HG03175 (cell line): ENCODE measurements at regions not wholly inside any gene's neighbourhood (a gene's known extent, or its start where the extent isn't known, plus 50 kb on each side); places are given as distances from the start of the nearest gene placed in this dataset.

ENCODE experiments used
- ATAC-seq: cut with Tn5 transposase; IDR thresholded peaks from one replicate; pipeline ENCODE4 v1.9.1; 2021; ENCODE audit warnings: mild to moderate bottlenecking, moderate library complexity; ENCODE audit not compliant: unreplicated experiment

DNA sequence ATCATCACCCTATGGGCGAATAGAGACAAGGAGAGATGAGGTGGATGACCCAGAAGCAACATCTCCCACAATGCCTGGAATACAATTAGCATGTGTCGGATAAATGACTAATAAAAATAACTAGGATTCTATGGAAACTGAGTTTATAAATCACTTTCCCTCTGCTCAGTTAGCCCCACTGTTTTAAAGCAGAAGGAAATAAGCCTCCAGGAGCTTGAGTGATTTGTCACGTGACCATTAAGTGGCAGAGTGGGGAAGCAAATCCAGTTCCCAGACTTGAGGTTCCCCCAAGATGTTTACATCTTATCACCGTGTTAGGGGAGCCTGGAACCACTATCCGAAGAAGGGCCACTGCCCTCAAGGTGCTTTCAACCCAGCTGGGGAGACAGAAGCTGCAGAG, 136.5 kb upstream of the CCND2 start:
- no peak for ATAC-seq

- ATAC-seq: peak; percentile 77
Measured at GRCh38 chr12:4135919-4136605, 137.5 kb upstream of the CCND2 start.

DNA sequence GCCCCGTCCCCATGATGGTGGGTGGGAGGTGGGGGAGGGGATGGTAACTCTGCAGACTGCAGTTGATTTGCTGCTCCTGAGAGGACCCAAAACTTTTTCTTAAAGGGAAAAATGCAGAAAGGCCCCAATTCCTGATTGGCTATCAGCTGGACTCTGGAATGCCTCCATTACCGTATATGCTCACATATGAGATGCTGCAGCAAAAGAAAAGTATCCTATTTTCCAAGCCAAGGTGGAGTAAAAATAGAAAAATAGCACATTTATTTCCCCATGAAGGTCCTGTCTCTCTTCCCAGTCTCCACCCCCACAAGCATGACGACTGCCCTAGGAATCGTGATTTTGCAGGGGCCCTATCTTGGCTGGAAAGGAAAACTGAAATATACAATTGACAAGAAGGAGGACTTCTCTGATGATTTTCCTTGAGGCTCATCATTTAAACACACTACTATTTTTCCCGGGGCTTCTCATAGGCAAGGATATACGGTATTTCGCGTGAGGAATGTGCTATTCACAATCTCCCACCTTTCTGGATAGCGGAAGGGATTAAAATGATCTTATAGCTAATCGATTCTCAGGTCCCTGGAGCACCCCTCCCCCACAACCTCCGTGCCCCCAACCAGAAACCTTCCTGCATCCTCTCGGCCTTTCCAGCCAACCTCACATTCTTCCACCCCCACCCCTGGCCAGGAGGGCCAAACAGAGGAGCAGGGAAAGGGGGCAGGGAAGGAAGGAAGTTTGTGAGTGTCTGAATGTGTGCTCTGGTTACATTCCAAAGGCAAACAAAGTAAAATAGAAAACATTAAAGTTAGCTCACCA, 138.9 kb upstream of the CCND2 start:
- ATAC-seq: no peak

DNA sequence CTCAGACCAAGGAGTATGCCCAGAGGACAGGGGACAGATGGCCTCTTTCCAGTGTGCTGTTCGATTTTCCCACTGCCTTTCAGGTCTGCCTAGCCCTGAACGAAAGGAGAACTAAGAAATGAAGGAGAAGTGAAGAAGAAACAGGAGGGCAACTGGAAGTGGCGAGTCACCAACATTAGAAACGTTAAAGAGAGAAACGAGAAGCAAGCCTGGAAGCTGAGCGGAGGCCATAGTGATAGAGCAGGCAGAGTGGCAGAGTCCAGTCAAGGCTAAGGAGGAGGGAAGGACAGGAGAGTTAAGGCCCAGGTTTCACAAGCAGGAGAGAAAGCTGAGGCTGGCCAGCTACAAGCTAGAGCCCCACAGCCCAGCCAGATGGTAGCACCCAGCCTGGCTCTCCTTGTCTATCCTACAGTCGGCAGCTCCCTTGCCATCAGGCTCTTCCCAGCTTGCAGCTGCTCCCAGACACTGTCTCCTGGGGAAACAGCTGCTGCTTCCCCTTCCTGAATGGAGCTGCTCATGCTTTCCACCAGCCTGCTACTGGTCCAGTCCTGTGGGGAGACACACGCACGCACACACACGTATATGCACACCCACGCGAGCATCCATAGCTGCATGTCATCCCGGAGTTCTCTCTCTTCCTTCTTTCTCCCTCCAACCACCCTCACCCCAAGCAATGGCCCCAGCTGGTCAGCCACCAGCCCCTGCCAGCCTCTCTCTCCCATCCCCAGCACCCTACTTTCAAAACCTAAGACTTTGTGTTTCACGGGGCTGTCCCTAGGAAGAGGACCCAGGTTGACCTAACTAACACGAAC, 139.7 kb upstream of the CCND2 start:
- no peak for ATAC-seq

DNA sequence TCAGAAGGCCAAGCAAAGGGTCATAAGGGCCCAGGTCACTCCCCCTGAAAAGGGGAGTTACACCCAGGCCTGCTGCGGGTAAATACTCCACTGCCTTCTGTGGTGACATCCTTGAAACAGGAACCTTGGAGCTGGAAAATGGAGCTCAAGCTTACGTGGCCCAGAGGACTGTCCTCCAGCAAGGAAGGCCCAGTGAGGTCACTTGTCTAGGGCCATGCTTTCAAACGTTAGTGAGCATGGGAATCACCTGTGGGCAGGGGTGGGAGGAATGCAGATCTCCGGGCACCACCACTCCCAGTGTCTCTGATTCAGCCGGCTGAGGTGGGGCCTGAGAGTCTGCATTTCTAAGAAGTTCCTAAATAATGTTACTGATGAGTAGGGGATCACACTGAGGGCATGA, 140.5 kb upstream of the CCND2 start:
- ATAC-seq: no peak

- ATAC-seq: no peak
Measured at GRCh38 chr12:4121506-4122020, 152.0 kb upstream of the CCND2 start.

GRCh38 chr12:4120316-4120917, 153.1 kb upstream of the CCND2 start:
- no peak for ATAC-seq

DNA sequence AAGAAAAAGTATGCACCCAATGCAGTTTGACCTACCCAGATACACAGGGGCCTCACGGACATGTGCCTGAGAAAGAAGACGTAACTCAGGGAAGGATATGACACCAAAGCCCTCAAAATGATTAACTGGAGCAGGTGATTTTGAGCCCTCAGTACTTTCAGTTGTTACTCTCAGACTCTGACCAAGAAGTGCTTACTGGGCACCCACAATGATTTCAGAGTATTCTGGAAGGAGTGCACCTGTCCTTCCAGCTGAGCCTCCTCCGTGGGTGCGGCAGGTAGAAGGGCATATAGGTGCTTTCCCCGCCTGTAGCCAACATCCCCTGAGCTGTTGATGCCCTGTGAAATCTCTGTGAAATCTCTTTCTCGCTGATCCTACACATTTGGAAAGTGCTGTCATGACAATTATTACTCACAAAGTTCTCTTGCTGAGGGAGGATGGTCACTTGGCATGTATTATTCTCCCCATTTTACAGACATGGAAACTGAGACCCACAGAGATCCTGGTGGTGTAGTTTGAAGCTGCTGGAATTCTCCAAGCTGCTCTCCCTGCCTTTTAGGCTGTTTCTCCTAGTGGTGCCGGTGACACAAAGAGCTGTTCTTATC, 154.3 kb upstream of the CCND2 start:
- peak; percentile 83 for ATAC-seq

GRCh38 chr12:4118601-4119156, 154.9 kb upstream of the CCND2 start:
- peak; percentile 10 for ATAC-seq

DNA sequence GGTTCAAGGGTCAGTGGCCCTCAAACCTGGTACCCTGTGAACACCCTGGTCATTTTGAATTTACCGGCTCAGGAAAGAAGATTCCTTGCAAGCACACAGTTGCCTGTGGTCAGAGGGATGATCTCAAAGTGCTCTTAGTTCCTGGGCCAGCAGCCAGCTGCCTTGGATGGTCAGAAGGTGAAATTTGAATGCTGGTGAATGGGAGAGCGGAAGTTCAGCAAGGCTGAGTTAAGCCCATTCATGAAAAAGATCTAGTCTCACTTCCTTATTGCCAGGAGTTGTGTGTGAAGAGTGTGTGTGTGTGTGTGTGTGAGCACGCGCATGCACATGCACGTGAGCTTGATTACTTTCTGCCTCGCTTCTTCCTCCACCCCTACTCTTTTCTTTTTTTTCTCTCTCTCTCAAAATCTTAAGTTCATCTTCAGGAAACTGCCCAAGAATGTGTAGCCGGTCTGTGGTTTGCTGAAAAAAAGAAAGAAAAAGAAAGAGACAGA, 155.5 kb upstream of the CCND2 start:
- peak; percentile 48 for ATAC-seq

DNA sequence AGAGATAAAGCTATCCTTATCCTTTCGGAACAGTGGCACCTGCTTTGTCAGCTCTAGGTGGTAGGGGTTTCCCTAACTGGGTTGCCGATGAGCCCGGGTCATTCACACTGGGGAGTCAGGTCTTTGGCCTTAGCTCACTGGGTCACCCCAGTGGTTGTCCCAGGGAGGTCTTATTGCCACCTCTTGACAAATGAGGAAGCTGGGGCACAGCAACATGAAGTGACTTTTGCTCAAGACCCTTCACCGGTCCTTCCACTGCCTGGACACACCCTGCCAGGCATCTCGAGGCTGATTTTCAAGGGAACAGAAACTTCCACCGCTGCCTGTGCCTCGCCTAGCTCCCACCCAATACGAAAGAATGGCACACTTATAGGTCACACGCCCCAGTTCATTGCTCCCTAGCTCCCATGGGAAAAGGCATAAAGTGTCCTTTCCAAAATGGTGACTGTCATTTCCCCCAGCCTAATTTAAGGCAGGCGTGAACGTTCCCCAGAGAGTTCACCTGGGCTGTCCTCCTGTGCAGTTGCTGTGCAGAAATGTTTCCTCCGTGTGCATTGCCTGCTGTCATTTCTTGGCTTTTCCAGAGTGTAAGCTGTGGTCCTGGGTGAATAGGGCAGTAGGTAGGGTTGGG, 156.1 kb upstream of the CCND2 start:
- ATAC-seq: peak; percentile 6

DNA sequence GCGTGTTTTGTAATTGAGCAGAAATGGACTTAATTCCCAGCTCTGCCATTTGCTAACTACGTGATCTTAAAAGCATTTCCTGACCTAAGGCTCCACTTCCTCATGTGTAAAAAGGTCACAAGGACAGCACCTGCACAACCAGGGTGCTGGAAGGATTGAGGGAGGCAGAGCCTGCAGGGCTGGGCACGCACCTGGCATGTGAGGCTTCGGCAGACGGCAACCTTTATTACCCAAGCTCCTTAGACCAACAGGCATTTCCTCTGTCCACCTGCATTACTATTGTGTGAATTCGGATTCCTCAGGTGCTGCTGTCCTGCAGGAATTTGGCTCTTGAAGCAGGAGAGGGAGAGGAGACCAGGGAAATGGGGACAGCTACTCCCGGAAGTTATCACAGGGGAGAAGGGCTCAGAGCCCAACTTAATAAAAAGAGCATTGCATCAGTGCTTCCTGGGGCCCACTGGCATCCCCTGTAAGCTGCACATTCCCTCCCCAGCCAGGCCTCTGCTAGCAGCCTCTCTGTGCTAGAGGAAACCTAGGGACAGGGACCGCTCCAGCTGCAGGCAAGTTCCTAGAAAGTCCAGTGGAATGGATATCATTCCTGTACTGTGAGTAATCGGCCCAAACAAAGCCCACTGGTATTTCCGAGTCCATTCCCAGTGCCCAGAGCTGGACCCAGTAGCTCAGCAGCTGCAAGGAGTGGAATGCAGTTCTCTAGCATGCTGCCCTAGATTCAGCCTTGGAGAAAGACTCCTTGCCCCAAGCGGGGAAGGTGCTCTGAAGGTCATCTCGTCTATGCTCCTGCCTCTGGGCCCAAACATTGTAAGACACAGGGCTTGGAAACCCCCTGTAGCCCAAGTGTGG, 157.1 kb upstream of the CCND2 start:
- no peak for ATAC-seq

DNA sequence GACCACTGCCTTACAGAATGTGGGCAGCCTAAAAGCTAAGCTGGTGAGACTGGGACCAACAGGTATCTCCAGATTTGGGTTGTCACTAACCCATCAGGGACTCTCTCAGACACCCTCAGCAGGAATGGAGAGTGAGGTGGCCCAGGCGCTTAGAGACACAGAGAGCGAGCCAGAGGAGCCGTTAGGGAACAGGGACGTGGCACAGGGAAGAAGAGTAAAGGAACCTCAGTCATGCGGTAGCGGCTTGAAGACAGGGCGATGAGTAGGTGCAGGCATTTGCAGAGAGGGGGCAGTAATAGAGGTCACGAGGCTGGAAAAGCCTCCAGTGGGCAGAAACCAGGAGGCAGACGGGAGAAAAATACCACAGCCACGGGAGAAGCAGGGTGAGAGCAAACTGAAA, 158.0 kb upstream of the CCND2 start:
- ATAC-seq: no peak

- ATAC-seq: no peak
Measured at GRCh38 chr12:4114986-4115385, 158.6 kb upstream of the CCND2 start.

DNA sequence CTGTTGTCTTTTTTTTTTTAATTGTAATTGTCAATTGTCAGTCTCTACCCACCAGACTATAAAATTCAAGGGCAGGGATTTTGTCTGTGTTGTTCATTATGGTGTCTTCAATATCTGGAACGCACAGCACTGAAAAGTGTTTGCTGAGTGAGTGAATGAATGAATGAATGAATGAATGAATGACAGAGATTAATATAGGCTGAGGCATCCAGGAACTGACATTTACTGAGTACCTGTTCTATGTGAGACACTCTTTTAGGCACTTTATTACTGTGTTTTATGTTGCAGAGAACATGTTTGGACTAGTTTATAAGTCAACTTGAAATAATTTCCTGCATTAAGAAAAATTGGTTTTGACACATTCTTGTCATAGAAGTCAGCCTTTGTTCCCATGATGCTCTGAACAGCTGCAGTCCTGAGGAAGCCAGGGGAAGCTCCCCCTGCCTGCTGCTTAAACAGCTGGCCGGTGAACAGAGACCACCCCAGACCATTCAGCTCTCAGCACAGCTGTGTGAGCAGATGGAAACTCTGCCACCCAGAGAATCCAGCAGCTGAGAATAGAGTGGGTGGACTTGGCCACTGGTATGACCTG, 160.7 kb upstream of the CCND2 start:
- ATAC-seq: no peak

DNA sequence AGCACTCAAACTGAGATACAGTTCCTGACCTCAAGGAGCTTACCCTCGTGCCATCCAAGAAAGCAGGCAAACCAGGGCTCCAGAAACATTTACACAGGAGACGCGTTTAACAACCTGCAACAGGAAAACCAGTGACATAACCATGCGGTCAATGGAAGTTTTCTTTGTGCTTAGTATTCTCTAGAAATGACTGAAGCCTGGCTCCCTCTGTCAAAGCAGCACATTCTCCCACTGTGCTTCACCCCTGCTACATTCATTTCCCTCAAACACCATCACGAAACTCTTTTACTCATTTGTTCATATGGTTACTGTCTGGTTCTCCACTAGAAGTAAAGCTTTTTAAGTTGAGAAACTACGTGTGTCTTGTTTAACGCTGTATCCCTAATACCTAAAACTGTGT, 161.3 kb upstream of the CCND2 start:
- no peak for ATAC-seq

DNA sequence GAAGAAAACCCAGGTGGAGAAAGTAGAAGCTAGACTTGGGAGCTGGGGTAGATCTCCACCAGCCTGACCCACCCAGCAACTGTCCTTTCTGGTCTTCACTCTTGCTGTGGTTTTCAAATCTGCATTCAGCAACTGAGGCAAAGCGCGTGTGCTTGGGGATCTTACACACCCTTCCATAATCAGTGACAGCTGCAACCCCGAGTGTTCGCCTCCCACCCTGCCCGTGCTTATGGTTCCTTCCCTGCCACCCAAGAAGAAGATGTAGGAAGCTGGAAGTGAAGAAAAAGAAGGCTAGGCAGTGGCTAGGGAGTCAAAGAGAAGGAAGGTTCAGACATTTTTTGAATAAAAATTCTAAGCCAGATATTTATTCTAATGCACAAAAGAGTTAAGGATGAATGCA, 162.6 kb upstream of the CCND2 start:
- no peak for ATAC-seq

GRCh38 chr12:4109826-4110225, 163.7 kb upstream of the CCND2 start:
- ATAC-seq: no peak
